Breast epithelium (tissue), 4 donors: ENCODE measurements at regions not wholly inside any gene's neighbourhood (a gene's known extent, or its start where the extent isn't known, plus 50 kb on each side); places are given as distances from the start of the nearest gene placed in this dataset.
A peak's percentile ranks its signal among the peaks of the same experiment; 100 is the strongest.

Experiments
- DNase-seq, 2 donors: peaks; one replicate each; pipeline ENCODE4 v3.0.0-alpha.2; 2019; ENCODE audit warnings: low spot score in 2 of 2
- H3K27ac ChIP-seq, 2 donors: fragments of 200-600 bp; sonication (generic) in 1 of 2; one replicate each; pipeline ENCODE4 v1.5.1; 2016 to 2019; ENCODE audit warnings: mild to moderate bottlenecking in 1 of 2
- H3K27me3 ChIP-seq, 2 donors: fragments of 200-600 bp; sonication (generic) in 1 of 2; one replicate each; pipeline versions ENCODE4 v1.5.1 to v1.6.0; 2017 to 2019; ENCODE audit warnings: control low read depth in 1 of 2, mild to moderate bottlenecking in 1 of 2
- H3K36me3 ChIP-seq: fragments of 200-600 bp; one replicate; pipeline ENCODE4 v1.5.1; 2019
- H3K4me1 ChIP-seq, 2 donors: fragments of 200-600 bp; sonication (generic); one replicate each; pipeline ENCODE4 v1.5.1; 2016 to 2019; ENCODE audit warnings: control low read depth in 1 of 2
- H3K4me3 ChIP-seq, 3 donors: fragments of 200-600 bp; sonication (generic); 1 replicate in 2 of 3; 2 replicates in 1 of 3; pipeline ENCODE4 v1.5.1; 2016 to 2019; ENCODE audit warnings: mild to moderate bottlenecking in 3 of 3, moderate library complexity in 2 of 3
- H3K9me3 ChIP-seq, 2 donors: fragments of 200-600 bp; sonication (generic) in 1 of 2; one replicate each; pipeline ENCODE4 v1.5.1; 2016 to 2019; ENCODE audit warnings: control low read depth in 1 of 2
- POLR2A ChIP-seq: fragments of 450-650 bp; IDR thresholded peaks from one replicate; pipeline ENCODE4 v1.6.1; 2016; ENCODE audit warnings: antibody characterized with exemption, mild to moderate bottlenecking, moderate library complexity
- POLR2AphosphoS5 ChIP-seq, 3 donors: sonication (generic); formaldehyde crosslinking; IDR thresholded peaks; one replicate each; pipeline ENCODE4 v1.6.1; 2017; ENCODE audit warnings: antibody characterized with exemption in 3 of 3
- intact Hi-C: fragments of 100-400 bp; cut with DNase I; formaldehyde crosslinking; loops from one replicate; pipeline ENCODE4 v1.15.1; 2023; ENCODE audit warnings: low total_unique reads
- TF ChIP-seq, protein P1 (sequence below), 3 donors: fragments of 450-650 bp; IDR thresholded peaks; one replicate each; pipeline ENCODE4 v1.5.1; 2016 to 2017; ENCODE audit warnings: antibody characterized with exemption in 3 of 3, mild to moderate bottlenecking in 3 of 3, moderate library complexity in 3 of 3

GRCh38 chr5:112614285-112614684 is 123.4 kb upstream of the APC start:
- H3K4me1 ChIP-seq, result no peaks in the 10 kb centered on the region
- TF ChIP-seq, protein P1, sequence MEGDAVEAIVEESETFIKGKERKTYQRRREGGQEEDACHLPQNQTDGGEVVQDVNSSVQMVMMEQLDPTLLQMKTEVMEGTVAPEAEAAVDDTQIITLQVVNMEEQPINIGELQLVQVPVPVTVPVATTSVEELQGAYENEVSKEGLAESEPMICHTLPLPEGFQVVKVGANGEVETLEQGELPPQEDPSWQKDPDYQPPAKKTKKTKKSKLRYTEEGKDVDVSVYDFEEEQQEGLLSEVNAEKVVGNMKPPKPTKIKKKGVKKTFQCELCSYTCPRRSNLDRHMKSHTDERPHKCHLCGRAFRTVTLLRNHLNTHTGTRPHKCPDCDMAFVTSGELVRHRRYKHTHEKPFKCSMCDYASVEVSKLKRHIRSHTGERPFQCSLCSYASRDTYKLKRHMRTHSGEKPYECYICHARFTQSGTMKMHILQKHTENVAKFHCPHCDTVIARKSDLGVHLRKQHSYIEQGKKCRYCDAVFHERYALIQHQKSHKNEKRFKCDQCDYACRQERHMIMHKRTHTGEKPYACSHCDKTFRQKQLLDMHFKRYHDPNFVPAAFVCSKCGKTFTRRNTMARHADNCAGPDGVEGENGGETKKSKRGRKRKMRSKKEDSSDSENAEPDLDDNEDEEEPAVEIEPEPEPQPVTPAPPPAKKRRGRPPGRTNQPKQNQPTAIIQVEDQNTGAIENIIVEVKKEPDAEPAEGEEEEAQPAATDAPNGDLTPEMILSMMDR (IDR thresholded peaks at IDR 0.05), result no peak
- TF ChIP-seq POLR2A (no peak), POLR2AphosphoS5 (IDR thresholded peaks at IDR 0.05) (no peak)
- H3K27ac ChIP-seq, result no peak overlapping the region
- intact Hi-C loops, result no loop called here
- no peaks in the 10 kb centered on the region for H3K36me3 ChIP-seq
- no peak overlapping the region for H3K4me3 ChIP-seq
- DNase-seq, result no peak
- no peaks in the 10 kb centered on the region for H3K9me3 ChIP-seq
- no peaks in the 10 kb centered on the region for H3K27me3 ChIP-seq

GRCh38 chr5:112614986-112615385 is 122.7 kb upstream of the APC start:
- Histone ChIP-seq H3K4me1 (no peaks in the 10 kb centered on the region), H3K27me3 (no peaks in the 10 kb centered on the region), H3K36me3 (no peaks in the 10 kb centered on the region), H3K27ac (no peak overlapping the region), H3K4me3 (no peak overlapping the region), H3K9me3 (no peaks in the 10 kb centered on the region)
- no peak for DNase-seq
- intact Hi-C loops, result no loop called here
- TF ChIP-seq POLR2AphosphoS5 (IDR thresholded peaks at IDR 0.05) (no peak), POLR2A (no peak)
- TF ChIP-seq, protein P1 (IDR thresholded peaks at IDR 0.05), result no peak

- Histone ChIP-seq H3K36me3 (no peaks in the 10 kb centered on the region), H3K4me3 (peak overlapping the region in 1 of 3 donors; percentile 13), H3K27me3 (no peaks in the 10 kb centered on the region), H3K27ac (no peak overlapping the region), H3K4me1 (no peaks in the 10 kb centered on the region), H3K9me3 (no peaks in the 10 kb centered on the region)
- no peak for DNase-seq
- TF ChIP-seq, protein P1 (IDR thresholded peaks at IDR 0.05), result no peak
- TF ChIP-seq POLR2A (no peak), POLR2AphosphoS5 (IDR thresholded peaks at IDR 0.05) (no peak)
- intact Hi-C loops, result no loop called here
These were observed 120.7 kb upstream of the APC start for GRCh38 chr5:112616812-112617547.

- intact Hi-C loops, result no loop called here
- H3K4me1 ChIP-seq, result no peaks in the 10 kb centered on the region
- no peak for DNase-seq
- no peaks in the 10 kb centered on the region for H3K27me3 ChIP-seq
- H3K4me3 ChIP-seq, result no peak overlapping the region
- no peaks in the 10 kb centered on the region for H3K9me3 ChIP-seq
- TF ChIP-seq POLR2AphosphoS5 (IDR thresholded peaks at IDR 0.05) (no peak), POLR2A (no peak)
- TF ChIP-seq, protein P1 (IDR thresholded peaks at IDR 0.05), result no peak
- H3K36me3 ChIP-seq, result no peaks in the 10 kb centered on the region
- no peak overlapping the region for H3K27ac ChIP-seq
These were observed 112.4 kb upstream of the APC start for GRCh38 chr5:112625246-112625645.

DNA sequence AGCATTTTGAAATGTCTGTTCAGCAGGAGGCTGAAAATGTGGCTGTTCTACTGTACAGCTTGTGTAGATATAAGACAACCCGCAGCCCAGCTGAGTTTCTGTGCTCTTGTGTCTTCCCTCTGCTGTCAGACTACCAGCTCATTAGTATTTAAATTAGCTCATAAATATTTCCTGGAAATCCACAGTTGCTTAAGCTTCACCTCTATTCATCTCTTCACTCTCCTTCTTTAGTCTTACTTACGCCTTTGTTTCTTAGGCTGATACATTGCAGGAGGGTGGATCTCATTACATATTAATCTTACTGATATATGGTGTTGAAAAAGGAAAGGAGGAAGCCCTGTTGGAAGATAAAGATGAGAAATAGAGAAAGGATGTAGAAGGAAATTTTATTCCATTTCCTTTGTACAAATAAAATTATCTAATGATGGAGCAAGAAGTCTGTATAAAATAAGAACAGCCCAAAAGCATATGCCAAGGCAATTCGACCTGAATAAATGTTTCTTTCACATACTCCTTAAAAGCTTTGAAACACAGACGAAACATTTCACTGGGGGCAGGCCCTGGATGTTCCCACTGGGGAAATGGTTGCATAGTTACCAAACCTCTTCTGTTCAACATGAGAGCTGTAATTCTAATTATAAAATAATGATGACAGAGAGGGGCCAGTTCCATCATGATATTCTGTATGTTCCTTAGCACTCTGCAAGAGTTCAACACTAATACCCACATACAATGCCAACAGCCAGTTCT is 111.8 kb upstream of the APC start:
- H3K9me3 ChIP-seq, result no peaks in the 10 kb centered on the region
- H3K27ac ChIP-seq, result no peak overlapping the region
- intact Hi-C loops, result no loop called here
- no peaks in the 10 kb centered on the region for H3K4me1 ChIP-seq
- no peak for DNase-seq
- TF ChIP-seq POLR2AphosphoS5 (IDR thresholded peaks at IDR 0.05), result no peak
- no peak for TF ChIP-seq POLR2A
- TF ChIP-seq, protein P1 (IDR thresholded peaks at IDR 0.05), result no peak
- H3K4me3 ChIP-seq, result no peak overlapping the region
- H3K27me3 ChIP-seq, result no peaks in the 10 kb centered on the region
- H3K36me3 ChIP-seq, result no peaks in the 10 kb centered on the region
